IMR-90 (cell line): ENCODE measurements at regions not wholly inside any gene's neighbourhood (a gene's known extent, or its start where the extent isn't known, plus 50 kb on each side); places are given as distances from the start of the nearest gene placed in this dataset.

ENCODE experiments used
- ATAC-seq: fragments of 200-7000 bp; cut with Tn5 transposase; 2 replicates; pipeline ENCODE4 v1.9.1; 2020; ENCODE audit warnings: low read depth, mild to moderate bottlenecking, moderate library complexity
- BruUV-seq: library from RNA; stranded (reverse); fragments of 400-500 nt; replicated peaks from 2 replicates; lab custom pipeline; 2021; lab: Mats Ljungman, UMichigan
- CTCF ChIA-PET: fragments of 300-600 bp; formaldehyde crosslinking; extraction: SDS; loops from one replicate; lab custom pipeline; 2021; ENCODE audit warnings: antibody characterized with exemption; lab: Yijun Ruan, JAX
- POLR2A ChIA-PET: fragments of 300-600 bp; sonication (Branson Sonifier 250); formaldehyde crosslinking; loops from one replicate; lab custom pipeline; 2022; ENCODE audit warnings: antibody characterized with exemption; ENCODE audit not compliant: unreplicated experiment; lab: Charles Lee
- DNase-seq: peaks from one replicate; pipeline ENCODE4 v3.0.0; 2013
- H2AFZ ChIP-seq: replicated peaks from 2 replicates; pipeline ENCODE3; 2013; ENCODE audit warnings: low read length, mild to moderate bottlenecking; ENCODE audit not compliant: poor library complexity
- H2AK5ac ChIP-seq: 2 replicates; pipeline ENCODE4 v1.6.1; 2013; ENCODE audit warnings: low read depth, low read length, inconsistent platforms
- H2AK9ac ChIP-seq: replicated peaks from 2 replicates; pipeline ENCODE3; 2013; ENCODE audit warnings: mild to moderate bottlenecking, low read depth, low read length, moderate library complexity; ENCODE audit not compliant: poor library complexity
- H2BK120ac ChIP-seq: 2 replicates; pipeline ENCODE4 v1.6.1; 2013; ENCODE audit warnings: low read depth, low read length, inconsistent platforms
- H2BK15ac ChIP-seq: 3 replicates; pipeline ENCODE4 v1.6.1; 2013; ENCODE audit warnings: low read depth, low read length, inconsistent platforms
- H2BK20ac ChIP-seq: 2 replicates; pipeline ENCODE4 v1.6.1; 2013; ENCODE audit warnings: low read depth, mild to moderate bottlenecking, inconsistent platforms, low read length, moderate library complexity
- H2BK5ac ChIP-seq: 2 replicates; pipeline ENCODE4 v1.6.1; 2013; ENCODE audit warnings: mild to moderate bottlenecking, low read depth, low read length, inconsistent platforms; ENCODE audit not compliant: poor library complexity, severe bottlenecking
- H3K14ac ChIP-seq: replicated peaks from 2 replicates; pipeline ENCODE4 v1.6.1; 2013; ENCODE audit warnings: low read depth, low read length, inconsistent platforms
- H3K18ac ChIP-seq: 2 replicates; pipeline ENCODE4 v1.6.1; 2013; ENCODE audit warnings: low read depth, low read length, control low read depth
- H3K23ac ChIP-seq: 2 replicates; pipeline ENCODE4 v1.6.1; 2013; ENCODE audit warnings: low read depth, low read length, inconsistent platforms
- H3K27ac ChIP-seq: 2 replicates; pipeline ENCODE4 v1.5.1; 2013; ENCODE audit warnings: mild to moderate bottlenecking, control low read depth, low read length; ENCODE audit not compliant: insufficient read depth
- H3K27me3 ChIP-seq: 2 replicates; pipeline ENCODE4 v1.6.1; 2013; ENCODE audit warnings: low read length; ENCODE audit not compliant: control insufficient read depth, insufficient read depth
- H3K36me3 ChIP-seq: 2 replicates; pipeline ENCODE4 v1.6.1; 2013; ENCODE audit warnings: low read length, mixed read lengths; ENCODE audit not compliant: control insufficient read depth, insufficient read depth
- H3K4ac ChIP-seq: 2 replicates; pipeline ENCODE4 v1.6.1; 2013; ENCODE audit warnings: low read depth, low read length, inconsistent platforms
- H3K4me1 ChIP-seq: 2 replicates; pipeline ENCODE4 v1.6.1; 2013; ENCODE audit warnings: low read length, mixed read lengths; ENCODE audit not compliant: control insufficient read depth, insufficient read depth
- H3K4me2 ChIP-seq: 2 replicates; pipeline ENCODE4 v1.6.1; 2013; ENCODE audit warnings: low read depth, mild to moderate bottlenecking, control low read depth, low read length, moderate library complexity
- H3K4me3 ChIP-seq: 2 replicates; pipeline ENCODE4 v1.5.1; 2013; ENCODE audit warnings: low read depth, mild to moderate bottlenecking, control low read depth, low read length, moderate library complexity; ENCODE audit not compliant: insufficient read depth
- H3K56ac ChIP-seq: 2 replicates; pipeline ENCODE4 v1.6.1; 2013; ENCODE audit warnings: low read length, inconsistent platforms; ENCODE audit not compliant: insufficient read depth; ENCODE audit errors: extremely low read depth
- H3K79me1 ChIP-seq, 2 experiments: 2 replicates each; pipeline ENCODE4 v1.6.1; 2013; ENCODE audit warnings: low read length in 2 of 2, inconsistent platforms in 1 of 2, low read depth in 1 of 2
- H3K9ac ChIP-seq: 2 replicates; pipeline ENCODE4 v1.6.1; 2013; ENCODE audit warnings: low read depth, low read length, control low read depth
- H3K9me1 ChIP-seq: 2 replicates; pipeline ENCODE4 v1.6.1; 2013; ENCODE audit warnings: low read length, inconsistent platforms; ENCODE audit not compliant: insufficient read depth
- H3K9me3 ChIP-seq: 2 replicates; pipeline ENCODE4 v1.6.1; 2013; ENCODE audit warnings: low read length; ENCODE audit not compliant: control insufficient read depth, insufficient read depth
- H4K20me1 ChIP-seq: 2 replicates; pipeline ENCODE4 v1.6.1; 2013; ENCODE audit warnings: low read length, inconsistent platforms; ENCODE audit not compliant: insufficient read depth
- H4K5ac ChIP-seq: 2 replicates; pipeline ENCODE4 v1.6.1; 2013; ENCODE audit warnings: mild to moderate bottlenecking, low read depth, low read length, control low read depth
- H4K8ac ChIP-seq, 2 experiments: 2 replicates each; pipeline ENCODE4 v1.6.1; 2013; ENCODE audit warnings: low read depth in 2 of 2, low read length in 2 of 2, control low read depth in 1 of 2, inconsistent platforms in 1 of 2
- H4K91ac ChIP-seq: 2 replicates; pipeline ENCODE4 v1.6.1; 2013; ENCODE audit warnings: low read depth, low read length, inconsistent platforms; ENCODE audit not compliant: insufficient read depth
- CHD1 ChIP-seq: IDR thresholded peaks from 2 replicates; pipeline ENCODE4 v1.6.1; 2012; ENCODE audit warnings: low read depth, low read length, improper control_type of control experiment
- FOS ChIP-seq: fragments of 150-350 bp; IDR thresholded peaks from 2 replicates; pipeline ENCODE4 v1.6.1; 2016; ENCODE audit warnings: low read depth, low read length
- MAZ ChIP-seq: IDR thresholded peaks from 2 replicates; pipeline ENCODE4 v1.6.1; 2012; ENCODE audit warnings: low read depth, mild to moderate bottlenecking, low read length, improper control_type of control experiment, moderate library complexity, borderline replicate concordance
- RAD21 ChIP-seq: IDR thresholded peaks from 2 replicates; pipeline ENCODE4 v1.6.1; 2012; ENCODE audit warnings: low read length, improper control_type of control experiment
- SMC3 ChIP-seq: fragments of 150-350 bp; IDR thresholded peaks from 2 replicates; pipeline ENCODE4 v1.6.1; 2016; ENCODE audit warnings: low read depth, mild to moderate bottlenecking, antibody characterized with exemption, low read length, moderate library complexity
- USF2 ChIP-seq: fragments of 150-350 bp; IDR thresholded peaks from 2 replicates; pipeline ENCODE4 v1.6.1; 2017; ENCODE audit warnings: mild to moderate bottlenecking, antibody characterized with exemption, low read length, low read depth
- WGBS, 2 experiments: methylation state at CpG; one replicate each; pipeline versions ENCODE4 v1.1.5 to v1.1.7; 2013; ENCODE audit warnings: missing lambda C conversion rate in 2 of 2; ENCODE audit not compliant: insufficient read length in 1 of 2; ENCODE audit errors: extremely low coverage in 2 of 2; 5-methylcytosine and 5-hydroxymethylcytosine counted together
- dilution Hi-C: fragments of 300-500 bp; cut with HindIII; formaldehyde crosslinking; loops from one replicate; pipeline ENCODE4 v1.14.3; 2018; ENCODE audit warnings: low sequenced_read_pairs; ENCODE audit not compliant: unreplicated experiment
- in situ Hi-C: fragments of 300-500 bp; cut with MboI; formaldehyde crosslinking; loops from 3 replicates; pipeline ENCODE4 v1.14.3; 2019; ENCODE audit warnings: low sequenced_read_pairs, inconsistent platforms, mixed read lengths
- intact Hi-C: fragments of 100-400 bp; cut with micrococcal nuclease; formaldehyde crosslinking; loops from 2 replicates; pipeline ENCODE4 v1.10.0; 2022

GRCh38 chr16:35182943-35183550 is 1723.6 kb downstream of the TP53TG3F start:
- Histone ChIP-seq H3K18ac (no peak overlapping the region), H3K14ac (no peak overlapping the region), H4K5ac (no peak overlapping the region), H3K27ac (no peak overlapping the region), H3K36me3 (no peaks in the 10 kb centered on the region), H3K4me3 (no peak overlapping the region), H3K4ac (no peak overlapping the region), H2AK9ac (no peak overlapping the region), H3K9me1 (no peaks in the 10 kb centered on the region), H3K23ac (no peak overlapping the region), H2BK15ac (no peak overlapping the region), H4K8ac (no peak overlapping the region), H2BK120ac (no peak overlapping the region), H3K9me3 (peaks cover 32% of the 10 kb centered on the region), H3K9ac (no peak overlapping the region), H4K91ac (no peak overlapping the region), H2BK5ac (no peak overlapping the region), H3K27me3 (no peaks in the 10 kb centered on the region), H3K56ac (no peak overlapping the region), H3K4me1 (no peaks in the 10 kb centered on the region), H2AK5ac (no peak overlapping the region), H3K79me1 (no peaks in the 10 kb centered on the region), H4K20me1 (no peaks in the 10 kb centered on the region), H2BK20ac (no peak overlapping the region), H2AFZ (no peak overlapping the region), H3K4me2 (no peak overlapping the region)
- no peak for TF ChIP-seq CHD1
- no peak for TF ChIP-seq MAZ
- no peak for TF ChIP-seq SMC3
- no peak for TF ChIP-seq RAD21
- TF ChIP-seq FOS = no peak
- TF ChIP-seq USF2 = no peak
- in situ Hi-C loops = no loop called here
- no TSS peak for BruUV-seq
- CTCF ChIA-PET = no interaction called here
- no peak for ATAC-seq
- 45% methylated on average over 2 of the region's 6 CpGs; no CpG with 5 or more reads in 1 of the 2 experiments for WGBS, 2 experiments
- intact Hi-C loops = no loop called here
- POLR2A ChIA-PET = no interaction called here
- DNase-seq = no peak
- dilution Hi-C loops = no loop called here
